CD14-positive monocyte (primary cell): ENCODE measurements at regions not wholly inside any gene's neighbourhood (a gene's known extent, or its start where the extent isn't known, plus 50 kb on each side); places are given as distances from the start of the nearest gene placed in this dataset.

Experiments
- DNase-seq, 3 donors: peaks; one replicate each; pipeline ENCODE4 v3.0.0-alpha.2; 2011 to 2022
- H2AFZ ChIP-seq: 2 replicates; pipeline ENCODE4 v1.6.0; 2012; ENCODE audit warnings: mild to moderate bottlenecking, low read depth, low read length, inconsistent platforms; ENCODE audit not compliant: insufficient read depth, poor library complexity, severe bottlenecking
- H3K27ac ChIP-seq, 2 donors: 1 replicate in 1 of 2; 2 replicates in 1 of 2; pipeline ENCODE4 v1.5.1; 2012 to 2013; ENCODE audit warnings: low read length in 2 of 2, control low read depth in 1 of 2, inconsistent platforms in 1 of 2, low read depth in 1 of 2, mild to moderate bottlenecking in 1 of 2
- H3K27me3 ChIP-seq, 2 donors: one replicate each; pipeline versions ENCODE4 v1.6.0 to v1.6.1; 2011 to 2013; ENCODE audit warnings: low read length in 2 of 2; ENCODE audit not compliant: control insufficient read depth in 2 of 2, insufficient read depth in 2 of 2
- H3K36me3 ChIP-seq, 2 donors: replicated peaks in 1 of 2; 1 replicate in 1 of 2; 2 replicates in 1 of 2; pipeline versions ENCODE4 v1.5.1 to v1.6.1; 2012 to 2013; ENCODE audit warnings: low read length in 2 of 2, control low read depth in 1 of 2, inconsistent platforms in 1 of 2, mild to moderate bottlenecking in 1 of 2; ENCODE audit not compliant: insufficient read depth in 2 of 2, control insufficient read depth in 1 of 2
- H3K4me1 ChIP-seq, 2 donors: 1 replicate in 1 of 2; 2 replicates in 1 of 2; pipeline versions ENCODE4 v1.5.1 to v1.6.1; 2012 to 2013; ENCODE audit warnings: low read length in 2 of 2, control low read depth in 1 of 2, inconsistent platforms in 1 of 2, mild to moderate bottlenecking in 1 of 2, moderate library complexity in 1 of 2; ENCODE audit not compliant: insufficient read depth in 2 of 2, control insufficient read depth in 1 of 2
- H3K4me2 ChIP-seq: replicated peaks from 2 replicates; pipeline ENCODE3; 2012; ENCODE audit warnings: low read length, moderate library complexity, mild to moderate bottlenecking; ENCODE audit not compliant: poor library complexity, severe bottlenecking; ENCODE audit errors: extremely low read depth
- H3K4me3 ChIP-seq, 3 experiments: fragments of 200-600 bp in 1 of 3; sonication (generic) in 1 of 3; replicated peaks in 1 of 3; 1 replicate in 2 of 3; 2 replicates in 1 of 3; pipeline ENCODE4 v1.5.1; 2011 to 2013; ENCODE audit warnings: low read length in 3 of 3, mild to moderate bottlenecking in 3 of 3, control low read depth in 2 of 3, low read depth in 2 of 3, inconsistent platforms in 1 of 3, moderate library complexity in 1 of 3
- H3K79me2 ChIP-seq: 2 replicates; pipeline ENCODE4 v1.6.0; 2012; ENCODE audit warnings: mild to moderate bottlenecking, control low read depth, inconsistent platforms, low read length, moderate library complexity; ENCODE audit not compliant: insufficient read depth
- H3K9ac ChIP-seq: 2 replicates; pipeline ENCODE4 v1.6.0; 2017; ENCODE audit warnings: low read length, mild to moderate bottlenecking; ENCODE audit not compliant: insufficient read depth, poor library complexity, severe bottlenecking
- H3K9me3 ChIP-seq, 2 donors: replicated peaks in 1 of 2; 1 replicate in 1 of 2; 2 replicates in 1 of 2; pipeline versions ENCODE4 v1.5.1 to v1.6.1; 2012 to 2013; ENCODE audit warnings: low read length in 2 of 2, control low read depth in 1 of 2; ENCODE audit not compliant: control insufficient read depth in 1 of 2, insufficient read depth in 1 of 2
- H4K20me1 ChIP-seq: 2 replicates; pipeline ENCODE4 v1.6.0; 2012; ENCODE audit warnings: mild to moderate bottlenecking, low read length, control low read depth, moderate library complexity; ENCODE audit not compliant: insufficient read depth
- H3K27ac Mint-ChIP-seq, 7 donors: one replicate each; pipeline ENCODE4 v1.8.0; 2020; ENCODE audit warnings: mild to moderate bottlenecking in 7 of 7, mixed read lengths in 7 of 7, moderate library complexity in 6 of 7, inconsistent platforms in 2 of 7
- H3K27me3 Mint-ChIP-seq, 3 donors: one replicate each; pipeline ENCODE4 v1.8.0; 2021 to 2022; ENCODE audit warnings: low read depth in 3 of 3, mild to moderate bottlenecking in 3 of 3, mixed read lengths in 3 of 3, moderate library complexity in 3 of 3, inconsistent platforms in 1 of 3
- H3K36me3 Mint-ChIP-seq, 2 donors: one replicate each; pipeline ENCODE4 v1.8.0; 2020; ENCODE audit warnings: mixed read lengths in 2 of 2, inconsistent platforms in 1 of 2, mild to moderate bottlenecking in 1 of 2
- H3K4me1 Mint-ChIP-seq: one replicate; pipeline ENCODE4 v1.8.0; 2020; ENCODE audit warnings: mild to moderate bottlenecking, mixed read lengths
- H3K4me3 Mint-ChIP-seq, 2 donors: one replicate each; pipeline ENCODE4 v1.8.0; 2020; ENCODE audit warnings: mild to moderate bottlenecking in 2 of 2, mixed read lengths in 2 of 2, moderate library complexity in 1 of 2
- H3K9me3 Mint-ChIP-seq, 7 donors: one replicate each; pipeline ENCODE4 v1.8.0; 2020 to 2022; ENCODE audit warnings: mixed read lengths in 7 of 7, mild to moderate bottlenecking in 6 of 7, moderate library complexity in 6 of 7, inconsistent platforms in 2 of 7
- WGBS: methylation state at CpG from one replicate; pipeline ENCODE4 v1.1.5; 2013; ENCODE audit warnings: missing lambda C conversion rate; ENCODE audit not compliant: insufficient coverage; 5-methylcytosine and 5-hydroxymethylcytosine counted together
- intact Hi-C, 2 donors: fragments of 100-400 bp; cut with micrococcal nuclease; formaldehyde crosslinking; loops; one replicate each; pipeline versions ENCODE4 v1.15.0 to v1.15.1; 2023
- TF ChIP-seq, protein P1 (sequence below): fragments of 200-600 bp; IDR thresholded peaks from one replicate; pipeline ENCODE4 v1.8.0; 2022; ENCODE audit warnings: antibody characterized with exemption, mild to moderate bottlenecking

DNA sequence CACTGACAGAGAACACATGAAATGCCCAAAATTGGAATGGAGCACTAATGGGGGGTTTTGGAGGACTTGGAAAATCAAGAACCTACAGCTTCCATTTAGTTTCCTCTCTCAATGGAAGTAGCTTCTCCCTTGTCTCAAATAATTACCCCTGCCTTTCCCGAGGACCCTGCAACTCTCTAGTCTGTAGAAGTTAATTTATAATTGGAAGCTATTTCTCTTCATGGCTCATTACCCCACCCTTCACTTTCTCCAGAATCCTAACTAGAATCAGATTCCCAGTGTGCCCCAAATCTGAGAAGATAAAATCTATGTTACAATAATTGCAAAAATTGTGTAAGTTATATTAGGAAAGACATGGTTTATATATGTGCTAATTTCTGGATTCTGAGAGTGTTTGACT is 181.5 kb upstream of the ATP1B1 start:
- H3K27me3 ChIP-seq, result no peaks in the 10 kb centered on the region
- no CpG with 5 or more reads among the region's 1 CpG for WGBS
- peaks cover 5% of the 10 kb centered on the region for H3K4me1 Mint-ChIP-seq
- H3K9me3 Mint-ChIP-seq, result peaks cover 0 to 2% (median 0%) of the 10 kb centered on the region in 7 donors
- no peaks in the 10 kb centered on the region for H4K20me1 ChIP-seq
- no peak overlapping the region for H3K27ac ChIP-seq
- DNase-seq, result no peak
- H3K4me3 Mint-ChIP-seq, result no peak overlapping the region
- no peak overlapping the region for H2AFZ ChIP-seq
- H3K4me3 ChIP-seq, result no peak overlapping the region
- H3K79me2 ChIP-seq, result no peaks in the 10 kb centered on the region
- no peak overlapping the region for H3K27ac Mint-ChIP-seq
- H3K4me1 ChIP-seq, result no peaks in the 10 kb centered on the region
- H3K36me3 ChIP-seq, result no peaks in the 10 kb centered on the region
- H3K4me2 ChIP-seq, result no peak overlapping the region
- H3K27me3 Mint-ChIP-seq, result peaks cover 0 to 4% (median 0%) of the 10 kb centered on the region in 3 donors
- TF ChIP-seq, protein P1, sequence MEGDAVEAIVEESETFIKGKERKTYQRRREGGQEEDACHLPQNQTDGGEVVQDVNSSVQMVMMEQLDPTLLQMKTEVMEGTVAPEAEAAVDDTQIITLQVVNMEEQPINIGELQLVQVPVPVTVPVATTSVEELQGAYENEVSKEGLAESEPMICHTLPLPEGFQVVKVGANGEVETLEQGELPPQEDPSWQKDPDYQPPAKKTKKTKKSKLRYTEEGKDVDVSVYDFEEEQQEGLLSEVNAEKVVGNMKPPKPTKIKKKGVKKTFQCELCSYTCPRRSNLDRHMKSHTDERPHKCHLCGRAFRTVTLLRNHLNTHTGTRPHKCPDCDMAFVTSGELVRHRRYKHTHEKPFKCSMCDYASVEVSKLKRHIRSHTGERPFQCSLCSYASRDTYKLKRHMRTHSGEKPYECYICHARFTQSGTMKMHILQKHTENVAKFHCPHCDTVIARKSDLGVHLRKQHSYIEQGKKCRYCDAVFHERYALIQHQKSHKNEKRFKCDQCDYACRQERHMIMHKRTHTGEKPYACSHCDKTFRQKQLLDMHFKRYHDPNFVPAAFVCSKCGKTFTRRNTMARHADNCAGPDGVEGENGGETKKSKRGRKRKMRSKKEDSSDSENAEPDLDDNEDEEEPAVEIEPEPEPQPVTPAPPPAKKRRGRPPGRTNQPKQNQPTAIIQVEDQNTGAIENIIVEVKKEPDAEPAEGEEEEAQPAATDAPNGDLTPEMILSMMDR, result no peak
- H3K36me3 Mint-ChIP-seq, result no peaks in the 10 kb centered on the region
- no peak overlapping the region for H3K9ac ChIP-seq
- H3K9me3 ChIP-seq, result no peaks in the 10 kb centered on the region
- intact Hi-C loops, result no loop called here

DNA sequence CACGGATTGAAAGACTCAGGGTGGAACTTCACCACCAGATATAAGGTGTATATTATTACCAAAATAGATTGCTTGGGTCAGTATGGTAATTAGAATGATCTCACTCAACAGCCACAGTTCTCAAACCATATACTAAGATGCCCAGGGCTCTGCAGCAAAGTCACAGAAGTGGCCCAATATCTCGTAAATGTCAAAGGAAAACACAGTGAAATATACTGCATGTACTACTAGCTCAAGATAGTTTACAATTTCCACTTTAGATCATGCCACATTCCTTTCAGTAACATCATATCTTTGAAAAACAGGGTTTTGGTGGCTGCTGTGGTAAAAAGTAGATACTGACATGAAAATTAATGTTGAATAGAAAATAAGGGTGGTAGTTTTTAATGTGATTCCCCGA is 180.3 kb upstream of the ATP1B1 start:
- Mint-ChIP-seq H3K27me3 (peaks cover 0 to 4% (median 1%) of the 10 kb centered on the region in 3 donors), H3K9me3 (peaks cover 0 to 2% (median 0%) of the 10 kb centered on the region in 7 donors), H3K4me1 (peaks cover 5% of the 10 kb centered on the region), H3K27ac (no peak overlapping the region), H3K4me3 (no peak overlapping the region), H3K36me3 (no peaks in the 10 kb centered on the region)
- no CpG with 5 or more reads among the region's 3 CpGs for WGBS
- TF ChIP-seq, protein P1, result no peak
- Histone ChIP-seq H3K9ac (no peak overlapping the region), H3K36me3 (no peaks in the 10 kb centered on the region), H3K4me2 (no peak overlapping the region), H3K79me2 (no peaks in the 10 kb centered on the region), H3K4me3 (no peak overlapping the region), H3K9me3 (no peaks in the 10 kb centered on the region), H3K27me3 (no peaks in the 10 kb centered on the region), H4K20me1 (no peaks in the 10 kb centered on the region), H3K4me1 (no peaks in the 10 kb centered on the region), H3K27ac (no peak overlapping the region), H2AFZ (no peak overlapping the region)
- intact Hi-C loops, result no loop called here
- DNase-seq, result no peak
